Activated CD4-positive, alpha-beta T cell treated with anti-CD3 and anti-CD28 coated beads, Interleukin-2, amount 10 ng/mL, durations not matched to agents 7 days and 5 days (primary cell): ENCODE measurements at regions not wholly inside any gene's neighbourhood (a gene's known extent, or its start where the extent isn't known, plus 50 kb on each side); places are given as distances from the start of the nearest gene placed in this dataset.

Experiments used
- CTCF ChIA-PET: fragments of 350-600 bp; sonication (Branson Sonifier 250); formaldehyde crosslinking; loops from one replicate; lab custom pipeline; 2021; ENCODE audit warnings: antibody characterized with exemption; lab: Charles Lee
- POLR2A ChIA-PET: fragments of 350-600 bp; sonication (Branson Sonifier 250); formaldehyde crosslinking; loops from one replicate; lab custom pipeline; 2021; ENCODE audit warnings: antibody characterized with exemption; lab: Charles Lee
- DNase-seq: peaks from one replicate; pipeline ENCODE4 v3.0.0-alpha.2; 2020
- H3K27ac Mint-ChIP-seq: one replicate; pipeline ENCODE4 v1.8.0; 2021; ENCODE audit warnings: mild to moderate bottlenecking, moderate library complexity, mixed read lengths
- H3K27me3 Mint-ChIP-seq: one replicate; pipeline ENCODE4 v1.8.0; 2021; ENCODE audit warnings: mixed read lengths
- H3K36me3 Mint-ChIP-seq: one replicate; pipeline ENCODE4 v1.8.0; 2021; ENCODE audit warnings: low read depth, mixed read lengths
- H3K4me1 Mint-ChIP-seq: one replicate; pipeline ENCODE4 v1.8.0; 2021; ENCODE audit warnings: mixed read lengths
- H3K4me3 Mint-ChIP-seq: one replicate; pipeline ENCODE4 v1.8.0; 2021; ENCODE audit warnings: mild to moderate bottlenecking, moderate library complexity, mixed read lengths
- H3K9me3 Mint-ChIP-seq: one replicate; pipeline ENCODE4 v1.8.0; 2021; ENCODE audit warnings: mixed read lengths

- peaks cover 7% of the 10 kb centered on the region for H3K27me3 Mint-ChIP-seq
- ChIA-PET CTCF (interaction anchor here (0.7 kb wide), 1 partner anchor 114 kb away, joined by 3 read pairs; no protein-coding TSS in a partner anchor), POLR2A (no interaction called here)
- no peaks in the 10 kb centered on the region for H3K9me3 Mint-ChIP-seq
- no peaks in the 10 kb centered on the region for H3K36me3 Mint-ChIP-seq
- DNase-seq: no peak
- H3K4me3 Mint-ChIP-seq: no peak overlapping the region
- peaks cover 2% of the 10 kb centered on the region for H3K4me1 Mint-ChIP-seq
- no peak overlapping the region for H3K27ac Mint-ChIP-seq
Measured at GRCh38 chr17:55572139-55572538, 60.9 kb upstream of the SMIM36 start.

GRCh38 chr17:55571095-55571494, 59.8 kb upstream of the SMIM36 start:
- ChIA-PET POLR2A (no interaction called here), CTCF (no interaction called here)
- Mint-ChIP-seq H3K9me3 (no peaks in the 10 kb centered on the region), H3K27me3 (peaks cover 7% of the 10 kb centered on the region), H3K36me3 (no peaks in the 10 kb centered on the region), H3K4me1 (peaks cover 5% of the 10 kb centered on the region), H3K4me3 (no peak overlapping the region), H3K27ac (no peak overlapping the region)
- no peak for DNase-seq

- H3K27me3 Mint-ChIP-seq: peaks cover 13% of the 10 kb centered on the region
- H3K36me3 Mint-ChIP-seq: no peaks in the 10 kb centered on the region
- H3K4me1 Mint-ChIP-seq: peaks cover 5% of the 10 kb centered on the region
- POLR2A ChIA-PET: no interaction called here
- no peaks in the 10 kb centered on the region for H3K9me3 Mint-ChIP-seq
- CTCF ChIA-PET: no interaction called here
- H3K4me3 Mint-ChIP-seq: no peak overlapping the region
- DNase-seq: no peak
- no peak overlapping the region for H3K27ac Mint-ChIP-seq
Measured at GRCh38 chr17:55570391-55570790, 59.1 kb upstream of the SMIM36 start.

- Mint-ChIP-seq H3K4me3 (no peak overlapping the region), H3K27ac (no peak overlapping the region)
- POLR2A ChIA-PET: no interaction called here
Measured at GRCh38 chr17:55567240-55568214, 56.3 kb upstream of the SMIM36 start.

GRCh38 chr17:55564081-55564480, 52.8 kb upstream of the SMIM36 start:
- ChIA-PET CTCF (no interaction called here), POLR2A (no interaction called here)
- no peak overlapping the region for H3K27ac Mint-ChIP-seq
- H3K27me3 Mint-ChIP-seq: peaks cover 10% of the 10 kb centered on the region
- H3K4me3 Mint-ChIP-seq: no peak overlapping the region
- H3K36me3 Mint-ChIP-seq: no peaks in the 10 kb centered on the region
- peaks cover 5% of the 10 kb centered on the region for H3K4me1 Mint-ChIP-seq
- no peak for DNase-seq
- no peaks in the 10 kb centered on the region for H3K9me3 Mint-ChIP-seq

More at GRCh38 chr17:55567240-55568214, 56.3 kb upstream of the SMIM36 start:
- DNase-seq: no peak
- H3K27me3 Mint-ChIP-seq: peaks cover 11% of the 10 kb centered on the region
- CTCF ChIA-PET: no interaction called here
- peaks cover 5% of the 10 kb centered on the region for H3K4me1 Mint-ChIP-seq
- no peaks in the 10 kb centered on the region for H3K36me3 Mint-ChIP-seq
- H3K9me3 Mint-ChIP-seq: no peaks in the 10 kb centered on the region

GRCh38 chr17:55563363-55563762, 52.1 kb upstream of the SMIM36 start:
- Mint-ChIP-seq H3K4me3 (no peak overlapping the region), H3K27ac (no peak overlapping the region), H3K27me3 (peaks cover 12% of the 10 kb centered on the region), H3K9me3 (no peaks in the 10 kb centered on the region), H3K4me1 (peaks cover 5% of the 10 kb centered on the region), H3K36me3 (no peaks in the 10 kb centered on the region)
- ChIA-PET POLR2A (no interaction called here), CTCF (no interaction called here)
- no peak for DNase-seq

GRCh38 chr17:55561973-55562495, 50.8 kb upstream of the SMIM36 start:
- CTCF ChIA-PET: no interaction called here
- peaks cover 16% of the 10 kb centered on the region for H3K27me3 Mint-ChIP-seq
- H3K27ac Mint-ChIP-seq: no peak overlapping the region
- DNase-seq: no peak
- no peaks in the 10 kb centered on the region for H3K36me3 Mint-ChIP-seq
- H3K4me1 Mint-ChIP-seq: peaks cover 2% of the 10 kb centered on the region
- H3K4me3 Mint-ChIP-seq: no peak overlapping the region
- no peaks in the 10 kb centered on the region for H3K9me3 Mint-ChIP-seq
- POLR2A ChIA-PET: no interaction called here

GRCh38 chr17:55561316-55561972, 50.2 kb upstream of the SMIM36 start:
- no peaks in the 10 kb centered on the region for H3K9me3 Mint-ChIP-seq
- ChIA-PET CTCF (no interaction called here), POLR2A (no interaction called here)
- H3K27me3 Mint-ChIP-seq: peaks cover 16% of the 10 kb centered on the region
- no peaks in the 10 kb centered on the region for H3K36me3 Mint-ChIP-seq
- H3K27ac Mint-ChIP-seq: no peak overlapping the region
- H3K4me1 Mint-ChIP-seq: no peaks in the 10 kb centered on the region
- DNase-seq: no peak
- no peak overlapping the region for H3K4me3 Mint-ChIP-seq
